ENCODE measurements at regions not wholly inside any gene's neighbourhood (a gene's known extent, or its start where the extent isn't known, plus 50 kb on each side); places are given as distances from the start of the nearest gene placed in this dataset.

DNA sequence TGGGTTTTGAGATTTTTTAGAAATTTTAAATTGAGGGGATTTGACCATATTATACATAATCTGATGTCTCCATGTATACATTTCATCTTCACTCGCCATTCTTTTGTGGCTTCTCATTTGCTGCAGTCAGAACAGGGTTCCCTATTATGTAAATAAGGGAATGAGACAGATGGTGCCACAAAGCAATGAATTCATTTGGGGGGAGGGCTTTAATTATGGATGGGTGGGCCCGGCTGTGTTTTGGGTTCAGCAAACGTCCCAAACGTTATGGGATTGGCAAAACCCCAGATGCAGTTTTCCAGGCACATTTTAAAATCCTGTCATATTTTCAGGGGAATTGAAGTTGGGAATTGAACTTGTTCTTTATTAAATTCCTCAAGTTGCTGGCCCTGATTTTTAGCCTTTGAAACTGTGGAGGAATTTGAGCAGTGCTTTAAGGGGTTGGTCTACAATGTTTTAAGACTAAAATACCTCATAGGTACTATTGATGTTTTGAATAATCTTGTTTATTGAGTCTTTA is 558.5 kb upstream of the ZNF462 start:
- TF ChIP-seq, protein P1, sequence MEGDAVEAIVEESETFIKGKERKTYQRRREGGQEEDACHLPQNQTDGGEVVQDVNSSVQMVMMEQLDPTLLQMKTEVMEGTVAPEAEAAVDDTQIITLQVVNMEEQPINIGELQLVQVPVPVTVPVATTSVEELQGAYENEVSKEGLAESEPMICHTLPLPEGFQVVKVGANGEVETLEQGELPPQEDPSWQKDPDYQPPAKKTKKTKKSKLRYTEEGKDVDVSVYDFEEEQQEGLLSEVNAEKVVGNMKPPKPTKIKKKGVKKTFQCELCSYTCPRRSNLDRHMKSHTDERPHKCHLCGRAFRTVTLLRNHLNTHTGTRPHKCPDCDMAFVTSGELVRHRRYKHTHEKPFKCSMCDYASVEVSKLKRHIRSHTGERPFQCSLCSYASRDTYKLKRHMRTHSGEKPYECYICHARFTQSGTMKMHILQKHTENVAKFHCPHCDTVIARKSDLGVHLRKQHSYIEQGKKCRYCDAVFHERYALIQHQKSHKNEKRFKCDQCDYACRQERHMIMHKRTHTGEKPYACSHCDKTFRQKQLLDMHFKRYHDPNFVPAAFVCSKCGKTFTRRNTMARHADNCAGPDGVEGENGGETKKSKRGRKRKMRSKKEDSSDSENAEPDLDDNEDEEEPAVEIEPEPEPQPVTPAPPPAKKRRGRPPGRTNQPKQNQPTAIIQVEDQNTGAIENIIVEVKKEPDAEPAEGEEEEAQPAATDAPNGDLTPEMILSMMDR (IDR thresholded peaks at IDR 0.05; ENCODE audit: control extremely low read depth in 1 of 3, insufficient read depth in 1 of 3, low read depth in 1 of 3, low read length in 3 of 3), result no peak
- TF ChIP-seq POLR2AphosphoS5 (IDR thresholded peaks at IDR 0.05; ENCODE audit: low read depth, low read length) (no peak), KDM5A (IDR thresholded peaks at IDR 0.05; ENCODE audit: low read length) (no peak), RXRA (IDR thresholded peaks at IDR 0.05; ENCODE audit: insufficient read depth, low read depth, low read length) (no peak), HDAC2 (IDR thresholded peaks at IDR 0.05; ENCODE audit: borderline replicate concordance in 1 of 2, low read depth in 2 of 2, low read length in 2 of 2) (no peak), CREB1 (IDR thresholded peaks at IDR 0.05) (no peak), RAD21 (IDR thresholded peaks at IDR 0.05 in 1 of 2, conservative IDR thresholded peaks at IDR 0.05 in 1 of 2; ENCODE audit: low read depth in 2 of 2, low read length in 2 of 2) (no peak), RFX5 (IDR thresholded peaks at IDR 0.05; ENCODE audit: borderline replicate concordance, low read depth, low read length) (no peak), MAFK (IDR thresholded peaks at IDR 0.05; ENCODE audit: low read depth, low read length) (no peak), SP2 (IDR thresholded peaks at IDR 0.05; ENCODE audit: low read length) (no peak), GABPA (IDR thresholded peaks at IDR 0.05; ENCODE audit: borderline replicate concordance, insufficient read depth, low read length) (no peak), SIN3A (conservative IDR thresholded peaks at IDR 0.05 in 1 of 2, IDR thresholded peaks at IDR 0.05 in 1 of 2; ENCODE audit: low read depth in 1 of 2, low read length in 2 of 2) (no peak), SUZ12 (IDR thresholded peaks at IDR 0.05; ENCODE audit: low read length) (no peak)

All from H1 (cell line).